ENCODE measurements at regions not wholly inside any gene's neighbourhood (a gene's known extent, or its start where the extent isn't known, plus 50 kb on each side); places are given as distances from the start of the nearest gene placed in this dataset.
"Not testable (repeated sequence)": the region's sequence is repeated elsewhere in the genome, so short reads cannot be mapped to it uniquely, and the experiment has no call there.

DNA sequence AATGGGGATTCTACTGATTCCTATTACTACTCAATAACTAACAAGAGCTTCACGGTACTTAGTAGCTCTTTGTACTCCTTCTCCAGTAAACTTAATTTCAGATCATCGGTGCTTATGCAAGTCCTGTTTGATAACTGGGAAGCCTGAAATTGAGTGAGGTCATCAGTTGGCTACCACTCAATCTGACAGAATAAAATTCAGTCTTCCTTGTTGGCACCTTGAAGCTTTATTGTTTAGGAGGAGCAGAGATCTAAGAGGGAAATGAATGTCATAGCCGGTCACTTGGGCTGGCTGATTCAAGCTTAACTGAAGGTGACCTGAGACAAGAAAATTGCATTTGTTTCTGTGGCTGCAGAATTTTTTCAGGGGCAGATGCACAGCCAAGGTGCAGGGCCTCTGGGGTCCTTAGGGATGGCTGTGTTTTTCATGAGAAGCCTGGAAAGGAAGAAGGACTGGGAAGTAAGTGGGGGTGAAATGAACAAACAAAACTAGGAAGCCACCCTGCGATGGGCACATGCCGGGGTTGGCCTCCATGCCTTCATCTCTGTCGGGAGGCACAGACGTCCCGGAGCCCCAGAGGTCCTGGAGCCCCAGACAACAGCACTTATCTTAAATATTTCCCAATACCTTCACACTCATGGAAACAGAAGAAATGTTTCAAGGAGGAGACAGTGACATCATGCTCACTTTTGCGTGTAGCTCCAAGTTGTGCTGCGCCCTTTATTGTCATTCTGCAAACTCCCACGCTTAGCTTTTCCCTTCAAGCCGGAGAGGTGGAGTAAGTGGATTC, 85.0 kb upstream of the KIF5B start:
- H3K36me3 Mint-ChIP-seq: no peaks in the 10 kb centered on the region
- no peaks in the 10 kb centered on the region for H3K4me1 Mint-ChIP-seq
- DNase-seq: no peak
- ATAC-seq (replicated peaks): no peak
- no peak overlapping the region for H3K27ac Mint-ChIP-seq
- H3K9me3 Mint-ChIP-seq: peaks cover 0 to 2% of the 10 kb centered on the region in 2 donors
- H3K4me3 Mint-ChIP-seq: no peak overlapping the region
- H3K27me3 Mint-ChIP-seq: no peaks in the 10 kb centered on the region

DNA sequence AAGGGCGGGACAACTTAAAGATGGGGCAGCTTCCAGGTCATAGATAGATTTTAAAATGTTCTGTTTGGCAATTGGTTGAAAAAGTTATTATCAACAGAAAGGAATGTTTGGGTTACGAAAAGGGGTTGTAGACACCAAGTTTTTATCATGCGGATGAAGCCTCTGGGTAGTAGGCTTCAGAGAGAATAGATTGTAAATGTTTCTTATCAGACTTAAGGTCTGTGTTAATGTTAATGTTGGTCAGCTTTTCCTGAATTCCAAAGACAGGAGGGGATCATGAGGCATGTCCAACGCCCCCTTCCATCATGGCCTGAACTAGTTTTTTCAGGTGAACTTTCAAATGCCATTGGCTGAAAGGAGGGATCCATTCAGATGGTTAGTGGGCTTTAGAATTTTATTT, 84.2 kb upstream of the KIF5B start:
- no peak for DNase-seq
- no peak for ATAC-seq (replicated peaks)
- no peaks in the 10 kb centered on the region for H3K27me3 Mint-ChIP-seq
- H3K4me1 Mint-ChIP-seq: no peaks in the 10 kb centered on the region
- no peak overlapping the region for H3K4me3 Mint-ChIP-seq
- H3K36me3 Mint-ChIP-seq: no peaks in the 10 kb centered on the region
- peaks cover 0 to 2% of the 10 kb centered on the region in 2 donors for H3K9me3 Mint-ChIP-seq
- H3K27ac Mint-ChIP-seq: no peak overlapping the region

DNA sequence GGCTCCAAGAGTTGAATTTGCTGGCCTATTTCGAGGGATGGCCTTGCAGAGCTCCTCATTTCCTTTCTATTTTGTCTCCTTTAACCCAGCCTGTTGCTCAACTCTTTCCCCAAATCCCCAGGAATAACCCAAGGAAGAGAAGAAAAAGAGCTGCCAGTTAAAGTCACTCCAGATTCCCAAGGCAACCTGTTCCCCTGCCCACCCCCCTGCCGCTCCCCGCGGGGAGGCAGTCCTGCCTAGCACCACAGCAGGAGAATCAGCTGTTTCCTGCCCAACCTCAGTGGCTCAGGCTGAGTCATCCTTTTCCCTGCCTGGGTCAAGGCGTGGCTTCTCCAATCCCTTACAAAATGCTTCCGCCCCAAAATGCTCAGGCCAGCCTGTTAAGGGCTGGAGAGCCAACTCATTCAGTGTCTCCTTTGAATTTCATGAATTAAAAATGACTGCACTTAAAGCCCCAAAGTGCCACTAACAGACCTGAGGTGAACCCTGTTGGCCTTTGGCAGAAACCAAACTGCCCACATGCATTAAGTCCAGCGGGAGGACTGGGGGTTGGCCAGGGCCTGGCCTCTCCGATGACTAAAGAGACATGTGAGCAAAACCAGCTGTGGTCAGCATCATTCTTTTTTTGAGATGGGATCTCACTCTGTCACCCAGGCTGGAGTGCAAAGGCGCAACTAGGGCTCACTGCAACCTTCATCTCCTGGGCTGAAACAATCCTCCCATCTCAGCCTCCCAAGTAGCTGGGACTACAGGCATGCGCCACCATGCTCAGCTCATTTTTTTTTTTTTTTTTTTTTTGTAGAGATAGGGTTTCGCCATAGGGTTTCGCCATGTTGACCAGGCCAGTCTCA, 83.2 kb upstream of the KIF5B start:
- DNase-seq (no peak), ATAC-seq (replicated peaks) (no peak)
- Mint-ChIP-seq H3K4me1 (no peaks in the 10 kb centered on the region), H3K27ac (no peak overlapping the region), H3K9me3 (peaks cover 0 to 2% of the 10 kb centered on the region in 2 donors), H3K27me3 (no peaks in the 10 kb centered on the region), H3K36me3 (no peaks in the 10 kb centered on the region), H3K4me3 (no peak overlapping the region)

DNA sequence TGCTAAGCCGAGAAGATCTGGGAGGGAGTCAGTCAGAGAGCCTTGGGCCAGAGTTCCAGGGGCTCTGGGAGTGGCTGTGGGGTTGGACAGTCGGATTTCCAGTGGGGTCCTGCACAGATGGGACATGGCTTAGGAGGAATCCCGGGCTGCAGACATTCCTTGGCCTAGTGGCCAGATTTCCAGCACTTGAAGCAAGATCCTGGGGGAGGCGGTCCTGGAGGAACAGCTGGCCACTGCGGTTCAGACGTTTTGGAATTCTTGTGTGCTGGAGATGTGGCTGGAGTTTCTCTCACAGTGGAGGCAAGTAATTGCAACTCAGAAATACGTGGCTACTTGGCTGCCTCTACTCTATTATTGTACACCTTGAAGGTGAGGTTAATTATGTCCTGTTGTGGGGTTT, 80.7 kb upstream of the KIF5B start:
- H3K27me3 Mint-ChIP-seq; ATAC-seq (replicated peaks); H3K36me3 Mint-ChIP-seq; H3K9me3 Mint-ChIP-seq; H3K4me1 Mint-ChIP-seq; H3K4me3 Mint-ChIP-seq; DNase-seq; H3K27ac Mint-ChIP-seq: not testable (repeated sequence)

DNA sequence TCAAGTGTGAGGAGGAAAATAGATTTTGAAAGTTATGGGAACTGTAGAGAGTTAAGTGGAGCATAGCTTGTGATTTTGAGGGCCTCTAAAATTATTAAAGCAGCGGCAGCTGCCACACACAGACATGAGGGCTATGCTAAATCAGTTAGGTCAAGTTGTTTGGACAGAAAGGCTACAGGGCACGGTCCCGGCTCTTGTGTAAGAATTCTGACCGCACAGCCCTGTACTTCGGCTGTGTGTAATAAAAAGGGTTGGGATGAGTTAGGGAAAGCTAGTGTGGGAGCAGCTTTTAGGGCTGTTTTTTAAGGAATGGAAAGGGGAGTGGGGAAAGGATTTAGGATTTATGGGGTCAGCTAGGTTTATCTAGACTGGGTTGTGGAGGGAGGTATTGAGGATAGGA, 79.6 kb upstream of the KIF5B start:
- H3K4me3 Mint-ChIP-seq; H3K27ac Mint-ChIP-seq; H3K36me3 Mint-ChIP-seq; H3K9me3 Mint-ChIP-seq; H3K4me1 Mint-ChIP-seq; ATAC-seq (replicated peaks); H3K27me3 Mint-ChIP-seq; DNase-seq: not testable (repeated sequence)

DNA sequence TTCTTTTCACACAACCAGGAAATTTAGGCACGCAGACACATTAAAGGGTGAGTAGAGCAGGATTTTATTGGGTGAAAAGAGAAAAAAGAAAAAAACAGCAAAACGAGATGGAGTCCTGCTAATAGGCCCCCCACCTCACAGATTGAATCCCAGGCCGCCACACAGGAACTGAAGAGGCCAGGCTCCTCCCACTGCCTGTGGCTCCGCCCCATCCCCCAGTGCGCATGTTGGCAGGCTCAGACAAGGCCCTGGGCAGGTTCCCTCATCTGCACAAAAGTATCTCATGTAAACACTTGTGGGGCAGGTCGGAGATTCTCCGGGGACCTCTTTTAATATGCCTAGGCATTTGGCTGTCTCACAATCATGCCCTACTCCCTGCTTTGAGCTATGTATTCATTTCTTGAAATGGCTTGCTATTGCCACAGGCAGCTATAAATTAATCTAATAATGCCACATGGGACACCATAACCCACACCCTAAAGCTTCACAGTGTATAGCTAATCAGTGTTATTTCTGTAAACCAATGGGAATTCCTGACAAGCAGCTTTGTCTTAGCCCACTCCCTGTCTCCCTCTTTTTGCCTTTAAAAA, 76.2 kb upstream of the KIF5B start:
- ATAC-seq (replicated peaks): no peak
- Mint-ChIP-seq H3K9me3 (no peaks in the 10 kb centered on the region), H3K4me1 (no peaks in the 10 kb centered on the region), H3K4me3 (no peak overlapping the region), H3K27me3 (no peaks in the 10 kb centered on the region), H3K36me3 (no peaks in the 10 kb centered on the region), H3K27ac (no peak overlapping the region)
- no peak for DNase-seq

DNA sequence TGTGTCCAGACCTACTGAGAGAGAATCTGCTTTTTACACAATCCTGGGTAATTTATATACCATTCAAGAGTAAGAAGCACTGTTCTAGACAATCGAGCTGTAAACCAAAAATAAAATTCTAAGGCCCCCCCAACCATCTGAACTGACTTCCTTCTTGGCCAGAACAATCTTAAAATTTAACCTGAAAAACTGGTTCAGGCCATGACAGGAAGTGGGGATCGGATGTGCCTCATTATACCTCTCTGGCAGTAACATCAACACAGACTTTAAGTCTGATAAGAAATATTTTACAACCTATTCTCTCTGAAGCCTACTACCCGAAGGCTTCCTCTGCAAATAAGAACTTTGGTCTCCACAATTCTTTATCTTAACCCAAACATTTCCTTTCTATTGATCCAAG, 75.2 kb upstream of the KIF5B start:
- no peaks in the 10 kb centered on the region for H3K4me1 Mint-ChIP-seq
- H3K9me3 Mint-ChIP-seq: no peaks in the 10 kb centered on the region
- no peak for ATAC-seq (replicated peaks)
- no peak overlapping the region for H3K4me3 Mint-ChIP-seq
- no peak overlapping the region for H3K27ac Mint-ChIP-seq
- no peaks in the 10 kb centered on the region for H3K36me3 Mint-ChIP-seq
- no peaks in the 10 kb centered on the region for H3K27me3 Mint-ChIP-seq
- DNase-seq: no peak

DNA sequence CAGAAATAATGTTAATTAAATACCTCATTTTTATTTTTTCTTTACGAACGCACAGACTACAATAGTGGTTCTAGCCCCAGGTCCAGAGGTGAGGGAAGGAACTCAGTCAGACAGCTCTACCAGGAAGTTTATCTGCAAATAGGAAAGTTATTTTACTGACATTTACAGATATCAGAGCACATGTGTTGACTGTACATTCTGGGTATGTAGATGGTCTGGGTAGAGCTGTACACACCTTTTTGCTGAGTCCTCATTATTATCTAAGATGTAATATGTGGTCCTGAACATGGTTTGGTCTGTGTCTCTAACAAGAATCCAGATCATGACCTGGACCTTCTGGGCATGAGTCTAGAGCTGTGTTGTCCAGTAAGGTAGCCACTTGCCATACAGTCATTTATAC, 74.6 kb upstream of the KIF5B start:
- Mint-ChIP-seq H3K9me3 (no peaks in the 10 kb centered on the region), H3K27ac (no peak overlapping the region), H3K4me3 (no peak overlapping the region), H3K36me3 (no peaks in the 10 kb centered on the region), H3K27me3 (no peaks in the 10 kb centered on the region), H3K4me1 (no peaks in the 10 kb centered on the region)
- no peak for ATAC-seq (replicated peaks)
- DNase-seq: no peak

DNA sequence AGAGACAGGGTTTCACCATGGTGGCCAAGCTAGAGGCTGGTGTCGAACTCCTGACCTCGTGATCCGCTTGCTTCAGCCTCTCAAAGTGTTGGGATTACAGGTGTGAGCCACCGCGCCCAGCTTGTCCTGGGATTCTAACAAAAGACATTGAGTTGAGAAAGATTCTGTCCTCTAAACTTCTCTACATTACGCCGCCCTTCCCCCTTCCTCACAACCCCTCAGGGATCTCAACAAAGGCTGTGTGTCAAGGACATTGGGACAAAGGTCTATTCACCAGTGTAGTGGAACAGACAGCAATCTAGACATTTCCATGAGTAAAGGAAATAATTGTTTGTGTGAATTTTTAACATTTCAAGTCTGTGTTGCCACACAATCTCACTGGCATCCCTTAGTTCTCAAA, 68.8 kb upstream of the KIF5B start:
- H3K36me3 Mint-ChIP-seq: peaks cover 2 to 3% of the 10 kb centered on the region in 2 donors
- no peak for ATAC-seq (replicated peaks)
- peaks cover 8 to 12% of the 10 kb centered on the region in 2 donors for H3K9me3 Mint-ChIP-seq
- peaks cover 0 to 6% of the 10 kb centered on the region in 2 donors for H3K27me3 Mint-ChIP-seq
- H3K4me1 Mint-ChIP-seq: no peaks in the 10 kb centered on the region
- no peak for DNase-seq
- no peak overlapping the region for H3K27ac Mint-ChIP-seq
- H3K4me3 Mint-ChIP-seq: no peak overlapping the region

DNA sequence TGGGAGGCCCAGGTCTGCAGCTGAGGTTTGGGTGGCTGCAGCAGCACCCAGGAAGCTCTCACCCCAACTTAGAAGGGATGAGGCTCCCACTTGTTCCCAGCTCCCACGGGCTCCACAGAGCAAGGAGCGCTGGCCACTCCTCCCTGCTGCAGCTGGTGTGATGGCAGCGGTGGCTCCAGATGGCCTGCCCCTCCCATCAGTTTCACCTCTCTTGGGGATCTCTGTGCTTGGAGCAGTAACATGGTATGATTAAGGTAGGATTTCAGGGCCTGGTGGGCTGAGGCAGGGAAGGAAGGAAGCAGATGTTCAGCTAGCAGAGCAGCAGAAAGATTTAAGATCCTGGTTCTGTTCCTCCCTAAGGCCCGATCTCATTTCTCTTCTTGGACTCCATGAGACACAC, 66.8 kb upstream of the KIF5B start:
- ATAC-seq (replicated peaks): no peak
- peaks cover 2 to 3% of the 10 kb centered on the region in 2 donors for H3K36me3 Mint-ChIP-seq
- H3K9me3 Mint-ChIP-seq: peaks cover 8 to 12% of the 10 kb centered on the region in 2 donors
- no peak overlapping the region for H3K4me3 Mint-ChIP-seq
- H3K27ac Mint-ChIP-seq: no peak overlapping the region
- no peak for DNase-seq
- H3K4me1 Mint-ChIP-seq: no peaks in the 10 kb centered on the region
- H3K27me3 Mint-ChIP-seq: peaks cover 0 to 10% of the 10 kb centered on the region in 2 donors

DNA sequence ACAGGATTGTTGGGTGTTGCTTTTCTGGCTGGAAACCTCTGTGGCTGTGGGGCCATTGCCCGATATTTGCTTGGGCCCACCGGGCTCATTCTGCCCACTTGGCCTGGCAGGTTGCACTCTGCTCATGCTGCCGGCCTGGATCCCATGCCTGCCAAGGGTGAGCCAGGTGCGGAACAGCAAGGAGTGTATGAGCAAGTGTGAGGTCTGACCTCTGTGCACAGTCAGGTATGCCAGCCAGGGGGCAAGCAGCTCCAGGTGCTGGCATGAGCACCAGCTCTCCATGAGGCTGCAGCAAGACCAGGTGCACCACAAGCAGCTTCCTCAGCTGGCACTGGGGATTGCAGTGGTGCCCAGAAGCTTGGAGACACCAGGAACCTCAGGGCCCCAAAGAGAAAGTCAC, 65.4 kb upstream of the KIF5B start:
- no peak overlapping the region for H3K4me3 Mint-ChIP-seq
- no peaks in the 10 kb centered on the region for H3K4me1 Mint-ChIP-seq
- DNase-seq: no peak
- H3K27me3 Mint-ChIP-seq: peaks cover 0 to 10% of the 10 kb centered on the region in 2 donors
- no peak overlapping the region for H3K27ac Mint-ChIP-seq
- H3K9me3 Mint-ChIP-seq: peaks cover 8 to 12% of the 10 kb centered on the region in 2 donors
- no peak for ATAC-seq (replicated peaks)
- H3K36me3 Mint-ChIP-seq: peaks cover 2 to 3% of the 10 kb centered on the region in 2 donors

DNA sequence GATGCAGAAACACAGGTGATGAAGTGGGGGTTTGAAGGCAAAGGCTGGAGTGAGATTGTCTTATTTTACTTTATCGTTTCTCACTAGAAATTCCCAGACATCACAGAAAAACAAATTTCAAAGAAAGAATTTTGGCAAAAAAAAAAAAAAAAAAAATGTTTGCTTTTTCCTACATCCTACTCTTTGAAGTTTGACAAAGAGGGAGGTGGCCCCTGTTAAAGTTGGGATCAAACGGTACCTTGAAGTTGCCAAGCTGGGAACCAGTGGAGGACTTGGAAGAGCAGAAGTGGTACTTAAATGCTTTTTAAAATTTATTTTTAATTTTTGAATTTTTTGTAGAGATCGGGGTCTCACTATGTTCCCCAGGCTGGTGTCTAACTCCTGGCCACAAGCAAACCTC, 63.9 kb upstream of the KIF5B start:
- peaks cover 11 to 15% of the 10 kb centered on the region in 2 donors for H3K9me3 Mint-ChIP-seq
- ATAC-seq (replicated peaks): no peak
- H3K4me3 Mint-ChIP-seq: no peak overlapping the region
- H3K27ac Mint-ChIP-seq: no peak overlapping the region
- H3K27me3 Mint-ChIP-seq: peaks cover 0 to 15% of the 10 kb centered on the region in 2 donors
- no peaks in the 10 kb centered on the region for H3K4me1 Mint-ChIP-seq
- no peak for DNase-seq
- H3K36me3 Mint-ChIP-seq: peaks cover 2 to 3% of the 10 kb centered on the region in 2 donors

DNA sequence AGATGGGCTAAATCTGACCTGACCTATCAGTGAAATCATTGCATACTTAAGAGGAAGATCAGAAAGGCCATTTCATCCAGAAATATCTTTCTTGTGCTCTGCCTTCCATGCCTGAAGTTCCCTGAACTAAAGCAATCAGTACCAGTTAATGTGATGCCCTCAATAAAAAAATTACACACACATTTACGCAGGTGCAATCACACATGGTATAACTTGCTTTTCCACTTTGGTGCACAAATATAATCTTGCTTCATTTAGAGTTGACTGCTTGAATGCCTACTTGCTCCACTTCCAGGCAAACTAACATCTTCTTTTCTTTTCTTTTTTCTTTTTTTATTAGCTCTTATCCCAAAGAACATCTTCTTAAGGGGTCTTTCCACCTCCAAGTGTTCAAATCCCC, 58.3 kb upstream of the KIF5B start:
- H3K9me3 Mint-ChIP-seq: peaks cover 6% of the 10 kb centered on the region in 2 donors
- no peak for ATAC-seq (replicated peaks)

DNA sequence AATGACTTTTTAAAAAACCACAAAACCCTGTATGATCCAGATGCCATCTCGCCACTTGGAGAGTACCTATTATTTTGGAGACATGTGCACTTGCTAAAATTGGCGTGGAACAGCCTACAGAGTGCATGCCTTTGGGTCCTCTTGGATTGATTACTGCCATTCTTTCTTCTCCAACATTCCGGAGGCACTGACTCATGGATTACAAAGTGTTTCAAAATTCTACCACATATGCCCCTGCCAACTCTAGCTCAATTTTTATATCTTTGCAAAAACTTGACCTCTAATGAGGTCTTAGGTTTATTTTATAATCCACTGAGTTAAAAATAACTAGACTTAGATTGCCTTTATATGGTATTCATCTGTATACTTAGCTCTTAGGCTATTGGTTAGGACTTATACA, 55.8 kb upstream of the KIF5B start:
- H3K27me3 Mint-ChIP-seq: peaks cover 5 to 8% of the 10 kb centered on the region in 2 donors
- H3K4me1 Mint-ChIP-seq: no peaks in the 10 kb centered on the region
- H3K4me3 Mint-ChIP-seq: no peak overlapping the region
- ATAC-seq (replicated peaks) (no peak), DNase-seq (no peak)
- H3K9me3 Mint-ChIP-seq: peaks cover 6% of the 10 kb centered on the region in 2 donors
- no peaks in the 10 kb centered on the region for H3K36me3 Mint-ChIP-seq
- H3K27ac Mint-ChIP-seq: no peak overlapping the region

More for the DNA sequence above, 58.3 kb upstream of the KIF5B start:
- no peak overlapping the region for H3K27ac Mint-ChIP-seq
- H3K4me1 Mint-ChIP-seq: no peaks in the 10 kb centered on the region
- H3K36me3 Mint-ChIP-seq: no peaks in the 10 kb centered on the region
- H3K4me3 Mint-ChIP-seq: no peak overlapping the region
- H3K27me3 Mint-ChIP-seq: peaks cover 8 to 9% of the 10 kb centered on the region in 2 donors
- DNase-seq: no peak

All from stimulated activated naive B cell treated with anti-CD40 and anti-IgM and Interleukin-4, amounts not matched to agents 10 μg/mL and 1 μg/mL and 100 μg/mL, for 72 hours (primary cell).